ENCODE measurements at regions not wholly inside any gene's neighbourhood (a gene's known extent, or its start where the extent isn't known, plus 50 kb on each side); places are given as distances from the start of the nearest gene placed in this dataset.

DNA sequence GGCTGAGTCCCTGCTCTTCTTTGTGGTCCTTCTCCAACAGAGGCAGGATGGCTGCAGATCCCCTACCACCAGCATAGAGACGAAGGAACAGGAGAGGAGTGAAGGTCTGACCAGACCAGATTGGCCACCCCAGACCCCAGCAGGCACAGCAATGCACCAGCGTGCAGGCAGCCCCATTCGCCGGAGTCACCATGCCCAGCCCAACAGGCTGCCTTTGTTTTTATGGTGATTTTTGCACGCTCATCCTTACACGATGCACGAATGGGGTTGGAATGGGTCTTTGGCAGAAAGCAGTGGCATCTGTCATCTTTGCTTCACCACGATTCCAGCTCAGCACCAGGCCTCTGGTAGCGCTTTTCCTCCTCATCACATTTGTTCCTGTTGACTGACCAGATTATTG lies 427.6 kb downstream of the INHBA start:
- DNase-seq = no peak

GRCh38 chr7:41274179-41274578 lies 428.7 kb downstream of the INHBA start:
- DNase-seq = no peak

DNA sequence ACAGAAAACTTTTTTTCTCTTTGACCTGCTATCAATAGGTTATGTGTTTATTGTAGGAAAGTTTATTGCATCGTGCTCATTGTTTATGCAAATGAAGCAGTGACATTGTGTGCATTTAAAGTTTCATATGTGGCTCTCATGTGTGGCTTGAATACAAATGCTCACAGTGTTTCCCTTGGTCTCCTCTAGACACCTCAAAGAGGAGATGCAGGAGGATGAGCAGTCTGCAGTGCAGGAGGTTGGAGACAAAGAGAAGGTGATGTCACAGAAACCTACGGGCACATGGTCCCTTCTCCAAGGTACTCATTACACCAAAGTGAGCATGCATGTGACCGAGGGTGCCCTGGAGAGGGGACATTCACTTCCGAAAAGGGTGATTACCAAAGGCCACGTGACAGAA lies 430.2 kb downstream of the INHBA start:
- DNase-seq = no peak

- DNase-seq = no peak
These were observed 434.0 kb downstream of the INHBA start for GRCh38 chr7:41268878-41269277.

DNA sequence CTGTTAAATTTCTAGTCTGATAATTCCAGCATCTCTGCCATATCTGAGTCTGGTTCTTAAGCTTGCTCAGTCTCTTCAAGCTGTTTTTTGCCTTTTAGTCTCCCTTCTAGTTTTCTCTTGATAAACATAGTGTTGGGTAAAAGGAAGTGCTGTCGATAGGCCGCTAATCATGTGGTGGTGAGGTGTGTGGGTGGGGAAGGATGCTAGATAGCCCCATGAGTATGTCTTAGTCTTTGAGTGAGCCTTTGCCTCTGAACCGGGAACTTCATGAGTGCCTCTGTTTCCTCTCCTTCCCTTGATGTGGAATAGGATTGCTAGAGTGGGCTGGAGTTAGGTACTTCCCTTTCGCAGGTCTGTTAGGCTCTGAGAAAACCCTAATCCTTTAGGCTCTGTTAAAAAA lies 441.8 kb downstream of the INHBA start:
- DNase-seq = no peak

DNA sequence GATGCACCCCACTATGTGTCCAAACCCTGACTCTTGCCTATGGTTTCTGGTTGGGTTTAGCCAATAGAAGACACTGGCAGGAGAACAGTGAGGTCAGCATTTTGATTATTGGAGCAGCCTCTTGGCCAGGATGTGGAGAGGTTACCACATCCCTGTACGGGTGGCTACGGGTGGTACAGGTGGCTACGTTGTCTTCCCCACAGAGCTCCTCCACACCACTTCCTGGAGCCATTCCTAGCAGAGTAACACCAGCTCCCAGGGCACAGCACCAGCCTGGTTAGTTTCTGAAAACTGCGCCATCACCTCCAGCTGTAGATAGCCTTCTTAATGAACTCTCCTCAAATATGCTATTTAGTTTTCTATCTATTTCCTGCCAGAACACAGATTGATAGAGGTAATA lies 445.2 kb downstream of the INHBA start:
- DNase-seq = no peak

DNA sequence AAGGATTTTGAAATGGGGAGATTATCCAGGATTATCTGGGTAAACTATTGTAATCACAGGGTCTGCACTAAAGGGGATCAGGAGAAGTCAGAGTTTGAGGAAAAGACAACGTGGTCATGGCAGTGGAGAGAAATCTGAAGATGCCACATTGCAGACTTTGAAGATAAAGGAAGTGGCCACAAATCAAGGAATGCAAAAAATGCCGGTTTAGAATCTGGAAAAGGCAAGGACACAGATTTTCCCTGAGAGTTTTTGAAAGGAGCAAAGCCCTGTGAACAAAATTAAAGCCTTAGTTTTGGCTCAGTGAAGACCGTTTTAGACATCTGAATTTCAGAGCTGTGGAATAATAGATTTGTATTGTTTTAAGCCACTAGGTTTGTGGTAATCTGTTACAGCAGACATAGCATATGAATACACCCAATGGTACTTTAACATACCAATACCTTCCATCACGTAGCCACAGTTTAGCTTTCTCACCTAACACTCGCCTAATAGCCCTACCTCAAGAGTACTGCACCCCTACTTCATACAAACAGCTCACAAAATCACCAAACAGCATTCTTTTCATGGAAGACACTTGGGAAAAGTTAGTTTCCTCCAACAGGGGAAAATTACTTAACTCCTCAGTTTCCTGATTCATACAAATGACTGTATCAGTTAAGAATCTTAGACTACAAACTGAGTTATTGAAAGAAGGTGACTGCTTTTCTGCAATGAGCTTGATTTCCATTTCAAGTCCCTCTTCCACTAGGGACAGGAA lies 446.5 kb downstream of the INHBA start:
- DNase-seq = no peak

GRCh38 chr7:41255716-41256115 lies 447.2 kb downstream of the INHBA start:
- DNase-seq = no peak

GRCh38 chr7:41255113-41255512 lies 447.8 kb downstream of the INHBA start:
- no peak for DNase-seq

- DNase-seq = no peak
These were observed 449.9 kb downstream of the INHBA start for GRCh38 chr7:41252957-41253356.

- no peak for DNase-seq
These were observed 450.3 kb downstream of the INHBA start for GRCh38 chr7:41252551-41252950.

DNA sequence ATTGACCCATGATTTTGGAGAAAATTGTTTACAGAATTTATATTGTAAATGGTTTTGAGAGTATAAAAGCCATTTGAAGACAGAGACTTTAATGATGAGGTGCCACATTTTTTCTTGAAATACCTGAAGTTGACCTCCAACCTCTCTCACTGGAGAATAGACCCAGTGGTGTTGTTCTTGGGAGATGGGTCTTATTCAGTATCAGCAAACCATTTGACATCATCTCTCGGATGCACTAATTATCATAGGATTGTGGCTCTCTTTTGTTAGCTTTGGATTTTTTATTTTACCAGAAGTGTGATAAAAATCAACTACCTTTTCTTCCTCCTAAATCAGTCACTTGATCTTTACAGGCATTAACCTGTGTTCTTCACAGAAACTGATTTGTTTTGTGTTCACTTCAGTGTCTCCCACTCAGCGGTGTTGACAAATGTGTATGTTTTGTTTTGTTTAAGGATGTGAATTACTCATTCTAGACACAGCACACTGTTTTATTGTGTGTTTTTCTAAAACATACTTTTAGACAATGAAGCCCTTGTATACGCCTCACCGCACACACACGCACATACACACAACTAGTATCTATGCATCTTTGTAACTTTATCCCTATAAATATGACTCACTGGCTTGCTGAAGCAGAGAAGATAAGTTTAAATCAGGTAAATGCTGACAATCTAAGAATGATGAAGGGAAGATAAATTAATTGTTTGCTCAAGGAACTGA lies 455.6 kb downstream of the INHBA start:
- no peak for DNase-seq

DNA sequence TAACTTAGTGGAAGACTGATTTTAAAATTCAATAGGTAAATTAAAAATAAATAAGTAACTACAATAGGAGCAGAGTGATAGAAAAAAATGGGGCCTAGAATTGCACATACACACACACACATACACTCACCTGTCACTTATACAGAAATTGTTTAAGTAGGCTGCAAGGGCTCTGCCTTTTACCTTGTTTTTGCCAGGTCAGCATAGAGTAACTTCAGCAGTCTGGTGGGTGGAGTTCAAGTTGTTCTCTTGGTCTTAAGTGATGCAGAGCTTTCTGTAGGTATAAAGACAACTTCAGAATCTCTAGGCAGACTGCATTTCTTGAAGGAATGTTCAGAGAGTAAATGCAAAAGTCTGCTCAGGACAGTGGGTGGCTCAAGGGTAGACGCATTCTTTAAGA lies 457.0 kb downstream of the INHBA start:
- DNase-seq = no peak

DNA sequence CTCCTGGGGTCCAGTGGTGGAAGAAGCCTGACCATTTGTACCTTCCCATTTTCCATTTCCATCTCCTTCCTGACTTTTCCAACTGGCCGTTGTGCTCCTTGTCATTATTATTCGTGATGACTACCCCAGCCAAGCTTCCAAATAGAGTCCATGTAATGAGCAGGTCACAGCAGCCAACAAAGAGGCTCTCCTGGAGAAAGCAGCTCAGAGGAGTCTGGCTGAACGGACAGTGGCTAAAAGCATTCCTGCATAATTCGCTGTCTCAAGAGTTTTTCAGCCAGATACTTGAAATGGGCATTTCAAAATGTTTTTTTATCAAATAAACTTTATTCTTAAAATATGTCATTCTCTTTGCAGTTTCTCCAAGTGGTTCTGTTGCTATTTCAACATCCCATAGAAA lies 458.6 kb downstream of the INHBA start:
- DNase-seq = no peak

DNA sequence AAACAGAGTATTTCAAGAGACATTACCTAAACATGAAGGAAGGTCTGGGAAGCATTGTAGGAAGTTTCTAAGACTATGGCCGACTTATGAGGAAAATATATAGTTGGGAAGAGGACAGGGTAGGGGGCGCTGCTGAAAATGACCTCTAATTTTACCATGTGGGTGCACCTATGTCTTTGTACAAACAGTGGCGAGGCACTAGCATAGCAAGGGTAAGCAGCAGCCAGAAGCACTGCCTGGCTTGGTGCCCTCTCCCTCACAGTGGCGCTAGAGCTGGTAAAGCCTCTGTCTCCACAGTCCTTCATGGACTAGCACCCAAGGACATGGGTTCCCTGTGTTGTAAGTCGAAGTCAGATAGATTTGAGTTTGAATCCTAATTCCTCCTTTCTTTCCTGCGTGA lies 461.2 kb downstream of the INHBA start:
- DNase-seq = no peak

- no peak for DNase-seq
These were observed 463.3 kb downstream of the INHBA start for GRCh38 chr7:41239596-41239995.

- no peak for DNase-seq
These were observed 464.0 kb downstream of the INHBA start for GRCh38 chr7:41238851-41239331.

GRCh38 chr7:41237956-41238355 lies 464.9 kb downstream of the INHBA start:
- no peak for DNase-seq

GRCh38 chr7:41232086-41232485 lies 470.8 kb downstream of the INHBA start:
- DNase-seq = no peak

DNA sequence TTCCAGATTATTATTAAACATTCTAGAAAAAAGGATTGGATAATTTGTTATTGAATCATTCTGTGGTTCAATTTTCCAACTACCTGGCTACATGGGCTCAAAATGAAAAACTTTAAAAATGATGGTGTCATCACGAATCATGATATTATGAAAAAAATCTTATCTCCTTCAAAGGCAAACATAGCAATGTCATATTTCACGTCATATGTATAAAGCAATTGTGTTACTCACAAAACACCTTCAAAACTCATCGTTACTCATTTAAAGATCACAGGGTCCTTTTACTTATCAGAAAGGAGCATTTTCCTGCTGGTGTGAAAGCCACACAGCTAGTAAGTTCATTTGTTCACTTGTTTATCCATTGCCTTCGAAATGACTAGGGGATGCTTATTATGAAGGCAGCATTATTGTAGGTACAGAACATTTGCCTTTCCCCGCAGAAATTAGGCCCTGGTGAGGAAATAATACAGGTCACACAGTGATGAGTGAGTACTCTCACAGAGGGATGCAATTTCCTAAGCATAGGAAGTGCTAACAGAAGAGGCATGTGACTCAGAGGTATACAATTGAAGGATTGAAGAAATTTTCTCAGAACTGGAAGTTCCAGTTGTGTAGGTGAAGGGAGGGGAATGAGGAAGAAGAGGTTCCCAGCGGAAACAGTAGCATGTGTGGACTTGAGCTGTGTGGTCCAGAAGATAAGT lies 478.7 kb downstream of the INHBA start:
- DNase-seq = no peak

GRCh38 chr7:41222746-41223145 lies 480.1 kb downstream of the INHBA start:
- DNase-seq = no peak

DNA sequence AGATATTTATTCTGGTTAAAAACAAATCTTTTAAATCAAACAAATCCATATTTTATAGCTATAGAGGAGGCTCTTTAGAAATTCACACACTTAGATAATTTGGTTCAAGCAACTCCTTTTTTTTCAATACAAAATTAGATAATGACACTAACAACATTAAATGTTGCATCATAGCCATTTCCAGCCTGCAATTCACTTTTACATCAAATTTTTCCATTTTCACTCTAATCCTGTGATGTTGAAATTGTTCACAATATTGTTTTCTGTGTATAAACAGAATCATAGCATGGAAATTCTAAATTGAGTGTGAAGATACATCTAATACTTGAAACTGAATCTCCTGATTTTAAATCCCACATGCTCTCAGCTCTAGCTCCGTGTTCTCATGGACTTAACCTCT lies 482.6 kb downstream of the INHBA start:
- no peak for DNase-seq

GRCh38 chr7:41219276-41219675 lies 483.6 kb downstream of the INHBA start:
- DNase-seq = no peak

DNA sequence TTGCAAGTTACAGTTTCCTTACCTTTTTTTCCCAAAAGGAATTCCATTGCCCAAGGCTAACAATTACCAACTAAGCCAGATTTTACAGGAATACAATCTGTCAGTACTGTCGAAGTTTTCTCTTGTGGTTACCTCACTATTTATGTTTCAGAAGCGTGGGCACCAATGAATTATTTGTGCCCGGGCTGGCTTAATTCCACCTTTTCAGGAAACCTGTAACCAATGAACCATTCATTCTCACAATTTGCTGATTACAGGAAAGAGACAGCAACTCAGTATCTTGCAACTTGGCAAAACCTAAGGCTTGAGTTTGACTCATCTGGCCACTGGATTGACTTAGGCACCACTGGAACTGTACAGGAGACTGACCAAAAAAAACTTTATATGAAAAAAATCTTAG lies 485.6 kb downstream of the INHBA start:
- DNase-seq = no peak
